ENCODE measurements at regions not wholly inside any gene's neighbourhood (a gene's known extent, or its start where the extent isn't known, plus 50 kb on each side); places are given as distances from the start of the nearest gene placed in this dataset.

GRCh38 chr2:8026381-8026780, 655.5 kb upstream of the ID2 start:
- no peak overlapping the region for H3K9ac ChIP-seq (ENCODE audit: low read length)
- no peak overlapping the region for H2AFZ ChIP-seq (ENCODE audit: low read depth, low read length)
- H4K20me1 ChIP-seq (ENCODE audit: insufficient read depth), result no peaks in the 10 kb centered on the region
- no peaks in the 10 kb centered on the region for H3K9me2 ChIP-seq (ENCODE audit: insufficient read depth, low read length)
- H3F3A ChIP-seq (ENCODE audit: insufficient read depth, low read length, poor library complexity, severe bottlenecking), result no peaks in the 10 kb centered on the region
- no peaks in the 10 kb centered on the region for H3K27me3 ChIP-seq (ENCODE audit: insufficient read depth, low read depth, low read length)
- no peaks in the 10 kb centered on the region for H3K79me2 ChIP-seq (replicated peaks; ENCODE audit: insufficient read depth, low read length)
- no peaks in the 10 kb centered on the region for H3K9me3 ChIP-seq (ENCODE audit: low read length)
- H3K4me3 ChIP-seq (ENCODE audit: low read length), result no peak overlapping the region
- TF ChIP-seq TAF1 (IDR thresholded peaks at IDR 0.05; ENCODE audit: low read depth) (no peak), RAD21 (conservative IDR thresholded peaks at IDR 0.05) (no peak), POLR2AphosphoS5 (IDR thresholded peaks at IDR 0.05) (no peak), MXI1 (conservative IDR thresholded peaks at IDR 0.05; ENCODE audit: poor library complexity, severe bottlenecking) (no peak), SMC3 (conservative IDR thresholded peaks at IDR 0.05; ENCODE audit: poor library complexity) (no peak), CTCF (IDR thresholded peaks at IDR 0.05; ENCODE audit: poor library complexity, severe bottlenecking) (no peak)
- no peak overlapping the region for H3K4me2 ChIP-seq (ENCODE audit: low read length)
- H3K27ac ChIP-seq (ENCODE audit: low read length), result no peak overlapping the region
- H3K36me3 ChIP-seq (ENCODE audit: insufficient read depth, low read length), result no peaks in the 10 kb centered on the region

- Histone ChIP-seq H3K36me3 (ENCODE audit: insufficient read depth, low read length) (no peaks in the 10 kb centered on the region), H4K20me1 (ENCODE audit: insufficient read depth) (no peaks in the 10 kb centered on the region), H3K9me2 (ENCODE audit: insufficient read depth, low read length) (no peaks in the 10 kb centered on the region), H2AFZ (ENCODE audit: low read depth, low read length) (no peak overlapping the region), H3K4me3 (ENCODE audit: low read length) (no peak overlapping the region), H3K79me2 (replicated peaks; ENCODE audit: insufficient read depth, low read length) (no peaks in the 10 kb centered on the region), H3F3A (ENCODE audit: insufficient read depth, low read length, poor library complexity, severe bottlenecking) (no peaks in the 10 kb centered on the region), H3K27me3 (ENCODE audit: insufficient read depth, low read depth, low read length) (no peaks in the 10 kb centered on the region), H3K9ac (ENCODE audit: low read length) (no peak overlapping the region), H3K9me3 (ENCODE audit: low read length) (no peaks in the 10 kb centered on the region), H3K4me2 (ENCODE audit: low read length) (no peak overlapping the region), H3K27ac (ENCODE audit: low read length) (no peak overlapping the region)
- TF ChIP-seq EP300 (conservative IDR thresholded peaks at IDR 0.05; ENCODE audit: poor library complexity, severe bottlenecking) (no peak), CTCF (IDR thresholded peaks at IDR 0.05; ENCODE audit: poor library complexity, severe bottlenecking) (no peak), POLR2AphosphoS5 (IDR thresholded peaks at IDR 0.05) (no peak), RAD21 (conservative IDR thresholded peaks at IDR 0.05) (no peak), REST (IDR thresholded peaks at IDR 0.05; ENCODE audit: borderline replicate concordance) (no peak), EZH2 (IDR thresholded peaks at IDR 0.05; ENCODE audit: borderline replicate concordance, insufficient read depth, low read length, poor library complexity, severe bottlenecking) (no peak), TAF1 (IDR thresholded peaks at IDR 0.05; ENCODE audit: low read depth) (no peak)
Observed at GRCh38 chr2:8027387-8027786, 654.5 kb upstream of the ID2 start.

Data from neural cell (in vitro differentiated cells).